Esophagus muscularis mucosa (tissue), 3 donors: ENCODE measurements at regions not wholly inside any gene's neighbourhood (a gene's known extent, or its start where the extent isn't known, plus 50 kb on each side); places are given as distances from the start of the nearest gene placed in this dataset.

Experiments used
- POLR2A ChIP-seq: fragments of 450-650 bp; IDR thresholded peaks from one replicate; pipeline ENCODE4 v1.6.1; 2017; ENCODE audit warnings: antibody characterized with exemption, moderate library complexity, mild to moderate bottlenecking, low read depth
- POLR2AphosphoS5 ChIP-seq, 2 donors: sonication (generic); formaldehyde crosslinking; IDR thresholded peaks; one replicate each; pipeline ENCODE4 v1.6.1; 2017; ENCODE audit warnings: antibody characterized with exemption in 2 of 2
- TF ChIP-seq, protein P1 (sequence below), 3 experiments: fragments of 200-600 bp in 2 of 3; fragments of 450-650 bp in 1 of 3; sonication (generic) in 2 of 3; IDR thresholded peaks; one replicate each; pipeline ENCODE4 v1.5.1; 2017 to 2019; ENCODE audit warnings: antibody characterized with exemption in 3 of 3, mild to moderate bottlenecking in 2 of 3, moderate library complexity in 1 of 3

DNA sequence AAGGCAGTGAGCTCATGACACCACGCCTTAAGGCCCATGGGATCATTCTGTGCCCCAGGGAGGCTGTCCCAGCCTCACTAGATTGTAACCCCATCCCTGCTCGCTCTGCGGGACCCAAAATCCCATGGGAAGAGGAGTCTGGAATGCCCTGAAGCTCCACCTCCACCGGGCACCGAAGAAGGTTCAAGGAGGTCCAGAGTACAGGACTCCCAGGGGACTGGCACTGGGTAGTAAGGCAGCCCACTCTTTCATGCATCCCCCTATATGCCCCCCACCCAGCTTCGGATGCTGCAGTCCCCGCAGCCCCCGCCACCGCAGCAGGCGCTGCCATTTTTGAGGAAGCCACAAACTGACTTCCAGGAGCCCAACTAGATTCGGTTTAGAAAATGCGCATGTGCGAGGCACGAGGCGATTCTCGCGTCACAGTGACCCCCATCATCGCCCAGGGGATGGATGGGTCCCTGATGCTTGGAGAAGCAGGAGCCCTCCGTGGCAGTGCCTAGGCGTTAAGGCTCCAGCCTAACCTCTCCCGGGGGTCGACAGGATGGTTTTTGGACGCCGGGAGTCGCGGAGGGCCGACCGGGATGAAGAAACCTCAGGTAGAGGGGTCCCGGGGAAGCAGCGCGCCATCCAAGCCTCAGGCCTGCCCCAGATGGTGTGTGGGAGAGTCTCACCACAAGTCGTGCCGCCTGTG lies 1681.0 kb downstream of the TP53TG3F start:
- TF ChIP-seq POLR2AphosphoS5 (IDR thresholded peaks at IDR 0.05): no peak
- TF ChIP-seq, protein P1, sequence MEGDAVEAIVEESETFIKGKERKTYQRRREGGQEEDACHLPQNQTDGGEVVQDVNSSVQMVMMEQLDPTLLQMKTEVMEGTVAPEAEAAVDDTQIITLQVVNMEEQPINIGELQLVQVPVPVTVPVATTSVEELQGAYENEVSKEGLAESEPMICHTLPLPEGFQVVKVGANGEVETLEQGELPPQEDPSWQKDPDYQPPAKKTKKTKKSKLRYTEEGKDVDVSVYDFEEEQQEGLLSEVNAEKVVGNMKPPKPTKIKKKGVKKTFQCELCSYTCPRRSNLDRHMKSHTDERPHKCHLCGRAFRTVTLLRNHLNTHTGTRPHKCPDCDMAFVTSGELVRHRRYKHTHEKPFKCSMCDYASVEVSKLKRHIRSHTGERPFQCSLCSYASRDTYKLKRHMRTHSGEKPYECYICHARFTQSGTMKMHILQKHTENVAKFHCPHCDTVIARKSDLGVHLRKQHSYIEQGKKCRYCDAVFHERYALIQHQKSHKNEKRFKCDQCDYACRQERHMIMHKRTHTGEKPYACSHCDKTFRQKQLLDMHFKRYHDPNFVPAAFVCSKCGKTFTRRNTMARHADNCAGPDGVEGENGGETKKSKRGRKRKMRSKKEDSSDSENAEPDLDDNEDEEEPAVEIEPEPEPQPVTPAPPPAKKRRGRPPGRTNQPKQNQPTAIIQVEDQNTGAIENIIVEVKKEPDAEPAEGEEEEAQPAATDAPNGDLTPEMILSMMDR (IDR thresholded peaks at IDR 0.05): no peak
- TF ChIP-seq POLR2A: no peak
